Liver (tissue), 8 donors: ENCODE measurements at regions not wholly inside any gene's neighbourhood (a gene's known extent, or its start where the extent isn't known, plus 50 kb on each side); places are given as distances from the start of the nearest gene placed in this dataset.

Source experiments
- DNase-seq: peaks from one replicate; pipeline ENCODE4 v3.0.0-alpha.2; 2017; ENCODE audit warnings: low spot score
- H3K27ac ChIP-seq, 2 donors: one replicate each; pipeline ENCODE4 v1.7.0; 2013; ENCODE audit warnings: inconsistent platforms in 2 of 2, low read length in 2 of 2, control low read depth in 1 of 2, low read depth in 1 of 2, mild to moderate bottlenecking in 1 of 2
- H3K27me3 ChIP-seq, 4 donors: one replicate each; pipeline versions ENCODE4 v1.6.1 to v1.7.0; 2013; ENCODE audit warnings: low read length in 3 of 4, inconsistent platforms in 1 of 4, mild to moderate bottlenecking in 1 of 4, moderate library complexity in 1 of 4; ENCODE audit not compliant: control insufficient read depth in 4 of 4, insufficient read depth in 4 of 4
- H3K36me3 ChIP-seq, 4 donors: one replicate each; pipeline versions ENCODE4 v1.6.1 to v1.7.0; 2013; ENCODE audit warnings: low read length in 3 of 4, mild to moderate bottlenecking in 3 of 4, low read depth in 1 of 4, moderate library complexity in 1 of 4; ENCODE audit not compliant: control insufficient read depth in 4 of 4, insufficient read depth in 3 of 4
- H3K4me1 ChIP-seq, 4 donors: one replicate each; pipeline versions ENCODE4 v1.6.1 to v1.7.0; 2013; ENCODE audit warnings: low read length in 3 of 4, mild to moderate bottlenecking in 3 of 4, moderate library complexity in 1 of 4; ENCODE audit not compliant: control insufficient read depth in 4 of 4, insufficient read depth in 4 of 4
- H3K4me3 ChIP-seq, 3 donors: one replicate each; pipeline versions ENCODE4 v1.6.1 to v1.7.0; 2013; ENCODE audit warnings: low read length in 3 of 3, control low read depth in 1 of 3, low read depth in 1 of 3, mild to moderate bottlenecking in 1 of 3
- H3K9ac ChIP-seq, 2 donors: one replicate each; pipeline ENCODE4 v1.7.0; 2013; ENCODE audit warnings: low read length in 2 of 2, mild to moderate bottlenecking in 2 of 2, moderate library complexity in 2 of 2, control low read depth in 1 of 2, low read depth in 1 of 2
- H3K9me3 ChIP-seq, 4 donors: one replicate each; pipeline versions ENCODE4 v1.6.1 to v1.7.0; 2013; ENCODE audit warnings: low read length in 3 of 4; ENCODE audit not compliant: control insufficient read depth in 4 of 4
- EGR1 ChIP-seq, 2 donors: IDR thresholded peaks; 2 replicates each; pipeline ENCODE4 v1.6.1; 2016 to 2018; ENCODE audit warnings: antibody characterized with exemption in 2 of 2, low read depth in 2 of 2
- FOXA1 ChIP-seq: IDR thresholded peaks from 2 replicates; pipeline ENCODE4 v1.6.1; 2016; ENCODE audit warnings: antibody characterized with exemption
- HNF4A ChIP-seq, 2 donors: conservative IDR thresholded peaks; 2 replicates each; pipeline ENCODE4 v1.6.1; 2016; ENCODE audit warnings: antibody characterized with exemption in 2 of 2, mild to moderate bottlenecking in 2 of 2
- RAD21 ChIP-seq, 2 donors: IDR thresholded peaks; 2 replicates each; pipeline ENCODE4 v1.6.1; 2016; ENCODE audit warnings: antibody characterized with exemption in 2 of 2, mild to moderate bottlenecking in 2 of 2
- RXRA ChIP-seq, 2 donors: IDR thresholded peaks; 2 replicates each; pipeline ENCODE4 v1.6.1; 2017 to 2018; ENCODE audit warnings: antibody characterized with exemption in 2 of 2, mild to moderate bottlenecking in 1 of 2
- TAF1 ChIP-seq: conservative IDR thresholded peaks from 2 replicates; pipeline ENCODE4 v1.6.1; 2016; ENCODE audit warnings: antibody characterized with exemption, mild to moderate bottlenecking
- YY1 ChIP-seq: IDR thresholded peaks from 2 replicates; pipeline ENCODE4 v1.6.1; 2016; ENCODE audit warnings: antibody characterized with exemption, mild to moderate bottlenecking
- WGBS: extraction: QIAGEN DNeasy Blood & Tissue Kit; methylation state at CpG from one replicate; pipeline ENCODE4 v1.1.7; 2013; 5-methylcytosine and 5-hydroxymethylcytosine counted together
- TF ChIP-seq, protein P1 (sequence below): IDR thresholded peaks from 2 replicates; pipeline ENCODE4 v1.6.1; 2016; ENCODE audit warnings: antibody characterized with exemption
- TF ChIP-seq, protein P2 (sequence below): fragments of 150-350 bp; IDR thresholded peaks from 2 replicates; pipeline ENCODE4 v1.5.1; 2017; ENCODE audit warnings: improper control_type of control experiment, low read depth, low read length; ENCODE audit not compliant: missing input control
- TF ChIP-seq, protein P3 (sequence below): IDR thresholded peaks from 2 replicates; pipeline ENCODE4 v1.6.1; 2016; ENCODE audit warnings: antibody characterized with exemption, mild to moderate bottlenecking
- TF ChIP-seq, protein P4 (sequence below): IDR thresholded peaks from 2 replicates; pipeline ENCODE4 v1.6.1; 2016; ENCODE audit warnings: antibody characterized with exemption
- donor health status: healthy.
- donor health status: healthy.
- donor health status: healthy.
- donor health status: healthy.
- donor health status: healthy.

DNA sequence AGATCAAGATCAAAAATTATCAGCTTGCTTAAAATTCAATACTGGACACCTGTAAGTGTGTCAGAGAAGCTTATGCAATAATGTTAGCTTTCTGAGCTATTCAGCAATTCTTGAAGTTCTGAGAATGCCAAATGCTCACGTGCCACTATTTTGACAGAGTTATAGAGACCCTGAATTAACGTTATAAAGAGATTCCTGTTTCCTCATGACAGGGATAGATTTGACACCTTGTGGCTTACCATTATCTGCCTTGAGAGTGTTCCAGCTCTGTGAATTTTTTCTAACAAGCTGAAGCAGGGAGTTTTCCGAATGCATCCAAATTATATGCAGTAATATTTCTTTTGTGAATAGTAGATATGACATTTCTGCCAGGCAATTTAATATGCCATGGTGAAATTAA, 781.6 kb downstream of the ADGRL2 start:
- H3K4me1 ChIP-seq: no peaks in the 10 kb centered on the region
- H3K36me3 ChIP-seq: no peaks in the 10 kb centered on the region
- DNase-seq: no peak
- H3K9me3 ChIP-seq: no peaks in the 10 kb centered on the region
- WGBS: 40% methylated on average over 3 of the region's 3 CpGs
- no peak overlapping the region for H3K27ac ChIP-seq
- no peaks in the 10 kb centered on the region for H3K27me3 ChIP-seq
- TF ChIP-seq, protein P1, sequence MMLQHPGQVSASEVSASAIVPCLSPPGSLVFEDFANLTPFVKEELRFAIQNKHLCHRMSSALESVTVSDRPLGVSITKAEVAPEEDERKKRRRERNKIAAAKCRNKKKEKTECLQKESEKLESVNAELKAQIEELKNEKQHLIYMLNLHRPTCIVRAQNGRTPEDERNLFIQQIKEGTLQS: no peak
- TF ChIP-seq, protein P2, sequence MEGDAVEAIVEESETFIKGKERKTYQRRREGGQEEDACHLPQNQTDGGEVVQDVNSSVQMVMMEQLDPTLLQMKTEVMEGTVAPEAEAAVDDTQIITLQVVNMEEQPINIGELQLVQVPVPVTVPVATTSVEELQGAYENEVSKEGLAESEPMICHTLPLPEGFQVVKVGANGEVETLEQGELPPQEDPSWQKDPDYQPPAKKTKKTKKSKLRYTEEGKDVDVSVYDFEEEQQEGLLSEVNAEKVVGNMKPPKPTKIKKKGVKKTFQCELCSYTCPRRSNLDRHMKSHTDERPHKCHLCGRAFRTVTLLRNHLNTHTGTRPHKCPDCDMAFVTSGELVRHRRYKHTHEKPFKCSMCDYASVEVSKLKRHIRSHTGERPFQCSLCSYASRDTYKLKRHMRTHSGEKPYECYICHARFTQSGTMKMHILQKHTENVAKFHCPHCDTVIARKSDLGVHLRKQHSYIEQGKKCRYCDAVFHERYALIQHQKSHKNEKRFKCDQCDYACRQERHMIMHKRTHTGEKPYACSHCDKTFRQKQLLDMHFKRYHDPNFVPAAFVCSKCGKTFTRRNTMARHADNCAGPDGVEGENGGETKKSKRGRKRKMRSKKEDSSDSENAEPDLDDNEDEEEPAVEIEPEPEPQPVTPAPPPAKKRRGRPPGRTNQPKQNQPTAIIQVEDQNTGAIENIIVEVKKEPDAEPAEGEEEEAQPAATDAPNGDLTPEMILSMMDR: no peak
- TF ChIP-seq FOXA1: no peak
- TF ChIP-seq, protein P3, sequence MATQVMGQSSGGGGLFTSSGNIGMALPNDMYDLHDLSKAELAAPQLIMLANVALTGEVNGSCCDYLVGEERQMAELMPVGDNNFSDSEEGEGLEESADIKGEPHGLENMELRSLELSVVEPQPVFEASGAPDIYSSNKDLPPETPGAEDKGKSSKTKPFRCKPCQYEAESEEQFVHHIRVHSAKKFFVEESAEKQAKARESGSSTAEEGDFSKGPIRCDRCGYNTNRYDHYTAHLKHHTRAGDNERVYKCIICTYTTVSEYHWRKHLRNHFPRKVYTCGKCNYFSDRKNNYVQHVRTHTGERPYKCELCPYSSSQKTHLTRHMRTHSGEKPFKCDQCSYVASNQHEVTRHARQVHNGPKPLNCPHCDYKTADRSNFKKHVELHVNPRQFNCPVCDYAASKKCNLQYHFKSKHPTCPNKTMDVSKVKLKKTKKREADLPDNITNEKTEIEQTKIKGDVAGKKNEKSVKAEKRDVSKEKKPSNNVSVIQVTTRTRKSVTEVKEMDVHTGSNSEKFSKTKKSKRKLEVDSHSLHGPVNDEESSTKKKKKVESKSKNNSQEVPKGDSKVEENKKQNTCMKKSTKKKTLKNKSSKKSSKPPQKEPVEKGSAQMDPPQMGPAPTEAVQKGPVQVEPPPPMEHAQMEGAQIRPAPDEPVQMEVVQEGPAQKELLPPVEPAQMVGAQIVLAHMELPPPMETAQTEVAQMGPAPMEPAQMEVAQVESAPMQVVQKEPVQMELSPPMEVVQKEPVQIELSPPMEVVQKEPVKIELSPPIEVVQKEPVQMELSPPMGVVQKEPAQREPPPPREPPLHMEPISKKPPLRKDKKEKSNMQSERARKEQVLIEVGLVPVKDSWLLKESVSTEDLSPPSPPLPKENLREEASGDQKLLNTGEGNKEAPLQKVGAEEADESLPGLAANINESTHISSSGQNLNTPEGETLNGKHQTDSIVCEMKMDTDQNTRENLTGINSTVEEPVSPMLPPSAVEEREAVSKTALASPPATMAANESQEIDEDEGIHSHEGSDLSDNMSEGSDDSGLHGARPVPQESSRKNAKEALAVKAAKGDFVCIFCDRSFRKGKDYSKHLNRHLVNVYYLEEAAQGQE: no peak
- no peak for TF ChIP-seq YY1
- TF ChIP-seq, protein P4, sequence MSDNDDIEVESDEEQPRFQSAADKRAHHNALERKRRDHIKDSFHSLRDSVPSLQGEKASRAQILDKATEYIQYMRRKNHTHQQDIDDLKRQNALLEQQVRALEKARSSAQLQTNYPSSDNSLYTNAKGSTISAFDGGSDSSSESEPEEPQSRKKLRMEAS: no peak
- H3K9ac ChIP-seq: no peak overlapping the region
- no peak overlapping the region for H3K4me3 ChIP-seq

DNA sequence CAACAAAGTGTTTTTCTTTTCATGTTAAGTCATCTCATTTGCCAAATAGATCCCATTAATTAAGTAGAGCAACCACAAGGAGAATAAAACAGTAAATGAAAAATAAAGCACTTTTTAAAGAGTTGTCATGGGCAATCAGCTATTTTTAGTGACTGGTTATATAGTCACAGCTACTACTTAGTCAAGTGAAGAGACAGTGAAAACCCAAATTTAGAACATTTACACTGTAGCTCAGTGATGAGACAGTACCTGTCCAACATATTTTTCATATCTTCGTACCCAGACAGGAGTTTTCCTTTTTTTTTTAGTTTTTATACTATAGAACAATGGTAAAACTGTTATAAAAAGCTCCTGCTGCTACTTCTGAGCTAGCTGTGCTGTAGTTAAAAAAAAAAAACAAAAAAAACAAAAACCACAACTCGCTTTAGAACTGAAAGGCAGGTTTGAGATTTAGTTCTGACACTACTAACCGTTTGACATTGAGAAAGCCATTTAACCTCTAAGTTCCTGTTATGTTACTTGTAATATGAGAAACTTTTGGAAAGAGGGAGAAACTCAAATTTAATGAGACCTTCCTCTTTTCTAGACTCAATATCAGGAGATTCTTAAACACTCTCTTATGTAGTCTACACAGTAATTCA, 777.5 kb downstream of the ADGRL2 start:
- DNase-seq: no peak
- H3K27ac ChIP-seq: no peak overlapping the region
- H3K4me1 ChIP-seq: no peaks in the 10 kb centered on the region
- peaks cover 0 to 3% (median 0%) of the 10 kb centered on the region in 4 donors for H3K27me3 ChIP-seq
- TF ChIP-seq TAF1 (no peak), RXRA (IDR thresholded peaks at IDR 0.05) (no peak), RAD21 (IDR thresholded peaks at IDR 0.05) (no peak), HNF4A (conservative IDR thresholded peaks at IDR 0.05) (no peak), EGR1 (IDR thresholded peaks at IDR 0.05; ENCODE audit: low read depth in 2 of 2) (no peak)
- TF ChIP-seq, protein P2: no peak
- TF ChIP-seq, protein P3: no peak
- no peak overlapping the region for H3K9ac ChIP-seq
- H3K4me3 ChIP-seq: no peak overlapping the region
- 64% methylated on average over 3 of the region's 3 CpGs for WGBS
- no peaks in the 10 kb centered on the region for H3K36me3 ChIP-seq
- no peaks in the 10 kb centered on the region for H3K9me3 ChIP-seq
